Smooth muscle cell (in vitro differentiated cells): ENCODE measurements at regions not wholly inside any gene's neighbourhood (a gene's known extent, or its start where the extent isn't known, plus 50 kb on each side); places are given as distances from the start of the nearest gene placed in this dataset.
A peak's percentile ranks its signal among the peaks of the same experiment; 100 is the strongest.

Experiments used
- DNase-seq: peaks from one replicate; lab custom pipeline; 2025; ENCODE audit not compliant: unreplicated experiment; lab: John Stamatoyannopoulos, UW
- H2AFZ ChIP-seq: fragments of 200-600 bp; sonication (generic); 2 replicates; pipeline ENCODE4 v1.6.0; 2016; ENCODE audit warnings: antibody characterized with exemption, low read depth, mild to moderate bottlenecking
- H3F3A ChIP-seq: fragments of 200-600 bp; sonication (generic); 2 replicates; pipeline ENCODE4 v1.6.0; 2017; ENCODE audit warnings: antibody characterized with exemption, low read depth
- H3K27ac ChIP-seq: fragments of 200-600 bp; sonication (generic); 2 replicates; pipeline ENCODE4 v1.5.1; 2016; ENCODE audit warnings: low read depth, mild to moderate bottlenecking
- H3K27me3 ChIP-seq: fragments of 200-600 bp; sonication (generic); 2 replicates; pipeline ENCODE4 v1.6.1; 2016; ENCODE audit warnings: low read depth, mild to moderate bottlenecking
- H3K36me3 ChIP-seq: fragments of 200-600 bp; sonication (generic); 2 replicates; pipeline ENCODE4 v1.5.1; 2016; ENCODE audit warnings: low read depth
- H3K4me1 ChIP-seq: fragments of 200-600 bp; sonication (generic); 2 replicates; pipeline ENCODE4 v1.5.1; 2016; ENCODE audit warnings: low read depth
- H3K4me2 ChIP-seq: fragments of 200-600 bp; sonication (generic); 2 replicates; pipeline ENCODE4 v1.6.0; 2016; ENCODE audit warnings: mild to moderate bottlenecking
- H3K4me3 ChIP-seq: fragments of 200-600 bp; sonication (generic); 2 replicates; pipeline ENCODE4 v1.5.1; 2016; ENCODE audit warnings: mild to moderate bottlenecking
- H3K79me2 ChIP-seq: fragments of 200-600 bp; sonication (generic); 2 replicates; pipeline ENCODE4 v1.6.0; 2016; ENCODE audit warnings: low read depth, mild to moderate bottlenecking
- H3K9ac ChIP-seq: fragments of 200-600 bp; sonication (generic); 2 replicates; pipeline ENCODE4 v1.6.0; 2016; ENCODE audit warnings: low read depth
- H3K9me3 ChIP-seq: fragments of 200-600 bp; sonication (generic); replicated peaks from 2 replicates; pipeline ENCODE4 v1.5.1; 2016; ENCODE audit warnings: low read depth
- H4K20me1 ChIP-seq: fragments of 200-600 bp; sonication (generic); 2 replicates; pipeline ENCODE4 v1.6.0; 2016; ENCODE audit warnings: low read depth
- CTCF ChIP-seq: fragments of 200-600 bp; sonication (generic); IDR thresholded peaks from 2 replicates; pipeline ENCODE4 v1.5.1; 2017; ENCODE audit warnings: borderline replicate concordance, mild to moderate bottlenecking, antibody characterized with exemption; ENCODE audit not compliant: insufficient read depth, poor library complexity, severe bottlenecking
- WGBS: methylation state at CpG from one replicate; pipeline ENCODE4 v1.1.7; 2016; ENCODE audit warnings: low lambda C conversion rate; 5-methylcytosine and 5-hydroxymethylcytosine counted together

DNA sequence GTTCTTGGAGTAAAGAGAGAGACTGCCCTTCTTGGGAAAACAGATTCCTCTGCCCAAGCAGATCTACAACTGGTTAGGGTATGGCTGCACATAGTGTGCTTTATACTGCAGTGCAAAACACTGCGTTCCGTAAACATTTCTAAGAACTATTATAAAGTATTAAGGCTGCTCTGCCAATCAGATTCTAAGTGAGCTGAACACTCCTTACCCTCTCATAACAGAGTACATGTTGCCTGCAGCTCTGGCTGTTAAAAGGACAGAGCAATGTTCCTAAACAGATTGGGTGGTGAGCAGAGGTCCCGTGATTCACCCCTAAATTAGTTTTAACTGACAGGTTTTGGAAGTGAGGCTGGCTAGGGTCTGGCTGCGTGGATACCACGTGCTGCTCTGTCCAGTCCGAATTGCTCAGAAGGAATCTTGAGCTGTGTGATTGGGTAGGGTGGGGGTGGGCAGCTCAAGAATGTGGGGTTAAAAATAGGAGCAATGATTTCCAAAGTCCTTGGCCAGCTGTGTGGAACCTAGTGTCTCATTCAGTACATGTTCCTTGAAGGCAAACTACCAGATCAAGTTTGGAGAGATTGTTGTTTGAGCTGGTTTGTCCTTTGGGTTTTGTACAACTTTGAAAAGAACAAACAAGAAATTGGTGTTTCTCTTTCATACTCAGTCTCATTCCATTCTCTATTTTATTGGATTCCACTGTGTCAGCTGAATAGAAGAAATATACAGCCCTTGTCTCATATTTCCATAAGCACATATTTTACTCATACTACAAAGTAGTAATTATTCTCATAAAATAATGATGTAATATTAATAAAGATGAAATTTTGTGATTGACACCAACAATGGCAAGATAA lies 497.6 kb upstream of the CD180 start:
- Histone ChIP-seq H3K36me3 (no peaks in the 10 kb centered on the region), H3K79me2 (no peaks in the 10 kb centered on the region), H2AFZ (peak overlapping the region; percentile 43), H3K9me3 (no peaks in the 10 kb centered on the region), H3K27me3 (no peaks in the 10 kb centered on the region), H3K9ac (no peak overlapping the region), H3K4me2 (no peak overlapping the region), H4K20me1 (no peaks in the 10 kb centered on the region), H3K27ac (no peak overlapping the region), H3K4me1 (no peaks in the 10 kb centered on the region), H3F3A (no peaks in the 10 kb centered on the region), H3K4me3 (no peak overlapping the region)
- TF ChIP-seq CTCF, result no peak
- 66% methylated on average over 6 of the region's 6 CpGs for WGBS
- DNase-seq, result no peak

GRCh38 chr5:67686746-67687145 lies 490.1 kb upstream of the CD180 start:
- 88% methylated on average over 1 of the region's 1 CpG for WGBS

DNA sequence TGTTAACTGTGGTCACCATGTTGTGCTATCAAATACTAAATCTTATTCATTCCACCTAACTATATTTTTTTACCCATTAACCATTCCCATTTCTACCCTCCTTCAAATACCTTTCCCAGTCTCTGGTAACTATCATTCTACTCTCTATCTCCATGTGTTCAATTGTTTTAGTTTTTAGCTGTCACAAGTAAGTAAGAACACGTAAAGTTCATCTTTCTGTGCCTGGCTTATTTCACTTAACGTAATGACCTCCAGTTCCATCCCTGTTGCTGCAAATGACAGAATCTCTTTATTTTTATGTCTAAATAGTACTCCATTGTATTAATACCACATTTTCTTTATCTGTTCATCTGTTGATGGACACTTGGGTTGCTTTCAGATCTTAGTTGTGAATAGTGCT lies 485.1 kb upstream of the CD180 start:
- Histone ChIP-seq H3K9me3 (no peaks in the 10 kb centered on the region), H3K9ac (no peak overlapping the region), H3K4me2 (no peak overlapping the region), H3K4me1 (no peaks in the 10 kb centered on the region), H3K27ac (no peak overlapping the region), H4K20me1 (no peaks in the 10 kb centered on the region), H3F3A (no peaks in the 10 kb centered on the region), H3K79me2 (no peaks in the 10 kb centered on the region), H2AFZ (no peak overlapping the region), H3K36me3 (no peaks in the 10 kb centered on the region), H3K4me3 (no peak overlapping the region), H3K27me3 (no peaks in the 10 kb centered on the region)
- TF ChIP-seq CTCF, result no peak
- WGBS, result 86% methylated on average over 2 of the region's 2 CpGs
- DNase-seq, result no peak

More at GRCh38 chr5:67686746-67687145, 490.1 kb upstream of the CD180 start:
- Histone ChIP-seq H3K9ac (no peak overlapping the region), H3K4me1 (no peaks in the 10 kb centered on the region), H3K27me3 (no peaks in the 10 kb centered on the region), H3K27ac (no peak overlapping the region), H3K4me2 (no peak overlapping the region), H2AFZ (no peak overlapping the region), H4K20me1 (no peaks in the 10 kb centered on the region), H3F3A (no peaks in the 10 kb centered on the region), H3K36me3 (no peaks in the 10 kb centered on the region), H3K9me3 (no peaks in the 10 kb centered on the region), H3K79me2 (no peaks in the 10 kb centered on the region), H3K4me3 (no peak overlapping the region)
- TF ChIP-seq CTCF, result no peak
- DNase-seq, result no peak

GRCh38 chr5:67680099-67680498 lies 483.5 kb upstream of the CD180 start:
- H3K4me1 ChIP-seq, result no peaks in the 10 kb centered on the region
- DNase-seq, result no peak
- H3F3A ChIP-seq, result no peaks in the 10 kb centered on the region
- no peak overlapping the region for H3K27ac ChIP-seq
- no peaks in the 10 kb centered on the region for H3K9me3 ChIP-seq
- H3K36me3 ChIP-seq, result no peaks in the 10 kb centered on the region
- TF ChIP-seq CTCF, result no peak
- no peak overlapping the region for H3K9ac ChIP-seq
- H3K4me2 ChIP-seq, result no peak overlapping the region
- H3K27me3 ChIP-seq, result no peaks in the 10 kb centered on the region
- H4K20me1 ChIP-seq, result no peaks in the 10 kb centered on the region
- no peaks in the 10 kb centered on the region for H3K79me2 ChIP-seq
- H3K4me3 ChIP-seq, result no peak overlapping the region
- no peak overlapping the region for H2AFZ ChIP-seq
